Gastrocnemius medialis (tissue), 4 donors: ENCODE measurements at regions not wholly inside any gene's neighbourhood (a gene's known extent, or its start where the extent isn't known, plus 50 kb on each side); places are given as distances from the start of the nearest gene placed in this dataset.

Experiments used
- ATAC-seq, 2 donors: fragments of 150-250 bp; one replicate each; pipeline ENCODE4 v1.9.1; 2016
- DNase-seq, 2 donors: peaks; one replicate each; pipeline ENCODE4 v3.0.0-alpha.2; 2019
- H3K27ac ChIP-seq, 4 donors: fragments of 200-600 bp; sonication (generic); 1 replicate in 1 of 4; 2 replicates in 3 of 4; pipeline ENCODE4 v1.5.1; 2016 to 2018; ENCODE audit warnings: mild to moderate bottlenecking in 2 of 4, moderate library complexity in 1 of 4
- H3K27me3 ChIP-seq, 3 donors: fragments of 200-600 bp; sonication (generic) in 2 of 3; 1 replicate in 1 of 3; 2 replicates in 2 of 3; pipeline versions ENCODE4 v1.5.1 to v1.6.0; 2016 to 2019; ENCODE audit warnings: mild to moderate bottlenecking in 1 of 3, moderate library complexity in 1 of 3
- H3K36me3 ChIP-seq, 2 donors: fragments of 200-600 bp; sonication (generic) in 1 of 2; one replicate each; pipeline ENCODE4 v1.5.1; 2017 to 2018
- H3K4me1 ChIP-seq, 2 donors: fragments of 200-600 bp; sonication (generic) in 1 of 2; one replicate each; pipeline ENCODE4 v1.5.1; 2016 to 2017; ENCODE audit warnings: mild to moderate bottlenecking in 2 of 2
- H3K4me3 ChIP-seq, 4 donors: fragments of 200-600 bp; sonication (generic) in 3 of 4; 1 replicate in 1 of 4; 2 replicates in 3 of 4; pipeline ENCODE4 v1.5.1; 2016 to 2019; ENCODE audit warnings: mild to moderate bottlenecking in 2 of 4
- H3K9me3 ChIP-seq, 3 donors: fragments of 200-600 bp; sonication (generic) in 2 of 3; 1 replicate in 1 of 3; 2 replicates in 2 of 3; pipeline ENCODE4 v1.5.1; 2016 to 2019
- POLR2A ChIP-seq, 2 donors: fragments of 450-650 bp; IDR thresholded peaks; one replicate each; pipeline ENCODE4 v1.6.1; 2017; ENCODE audit warnings: antibody characterized with exemption in 2 of 2, mild to moderate bottlenecking in 2 of 2, moderate library complexity in 2 of 2
- in situ Hi-C, 4 donors: fragments of 200-750 bp; cut with MboI; loops; one replicate each; pipeline versions ENCODE4 v1.15.0 to v1.8.0; 2017; ENCODE audit warnings: low sequenced_read_pairs in 4 of 4
- intact Hi-C: fragments of 100-400 bp; cut with DNase I; formaldehyde crosslinking; loops from one replicate; pipeline ENCODE4 v1.15.1; 2023; ENCODE audit warnings: low total_unique reads
- TF ChIP-seq, protein P1 (sequence below), 5 experiments: fragments of 450-650 bp in 3 of 5; fragments of 200-600 bp in 2 of 5; sonication (generic) in 2 of 5; IDR thresholded peaks in 4 of 5; conservative IDR thresholded peaks in 1 of 5; 1 replicate in 4 of 5; 2 replicates in 1 of 5; pipeline ENCODE4 v1.5.1; 2016 to 2019; ENCODE audit warnings: antibody characterized with exemption in 5 of 5, mild to moderate bottlenecking in 3 of 5, moderate library complexity in 3 of 5

GRCh38 chr1:66435541-66435940 lies 98.4 kb upstream of the SGIP1 start:
- DNase-seq (no peak), ATAC-seq (no peak)
- TF ChIP-seq POLR2A (IDR thresholded peaks at IDR 0.05), result no peak
- TF ChIP-seq, protein P1, sequence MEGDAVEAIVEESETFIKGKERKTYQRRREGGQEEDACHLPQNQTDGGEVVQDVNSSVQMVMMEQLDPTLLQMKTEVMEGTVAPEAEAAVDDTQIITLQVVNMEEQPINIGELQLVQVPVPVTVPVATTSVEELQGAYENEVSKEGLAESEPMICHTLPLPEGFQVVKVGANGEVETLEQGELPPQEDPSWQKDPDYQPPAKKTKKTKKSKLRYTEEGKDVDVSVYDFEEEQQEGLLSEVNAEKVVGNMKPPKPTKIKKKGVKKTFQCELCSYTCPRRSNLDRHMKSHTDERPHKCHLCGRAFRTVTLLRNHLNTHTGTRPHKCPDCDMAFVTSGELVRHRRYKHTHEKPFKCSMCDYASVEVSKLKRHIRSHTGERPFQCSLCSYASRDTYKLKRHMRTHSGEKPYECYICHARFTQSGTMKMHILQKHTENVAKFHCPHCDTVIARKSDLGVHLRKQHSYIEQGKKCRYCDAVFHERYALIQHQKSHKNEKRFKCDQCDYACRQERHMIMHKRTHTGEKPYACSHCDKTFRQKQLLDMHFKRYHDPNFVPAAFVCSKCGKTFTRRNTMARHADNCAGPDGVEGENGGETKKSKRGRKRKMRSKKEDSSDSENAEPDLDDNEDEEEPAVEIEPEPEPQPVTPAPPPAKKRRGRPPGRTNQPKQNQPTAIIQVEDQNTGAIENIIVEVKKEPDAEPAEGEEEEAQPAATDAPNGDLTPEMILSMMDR (IDR thresholded peaks at IDR 0.05 in 4 of 5, conservative IDR thresholded peaks at IDR 0.05 in 1 of 5), result no peak
- H3K4me1 ChIP-seq, result no peaks in the 10 kb centered on the region
- no peaks in the 10 kb centered on the region for H3K36me3 ChIP-seq
- intact Hi-C loops, result no loop called here
- peaks cover 0 to 10% (median 4%) of the 10 kb centered on the region in 3 donors for H3K9me3 ChIP-seq
- in situ Hi-C loops, result no loop called here
- no peaks in the 10 kb centered on the region for H3K27me3 ChIP-seq
- no peak overlapping the region for H3K27ac ChIP-seq
- H3K4me3 ChIP-seq, result no peak overlapping the region

DNA sequence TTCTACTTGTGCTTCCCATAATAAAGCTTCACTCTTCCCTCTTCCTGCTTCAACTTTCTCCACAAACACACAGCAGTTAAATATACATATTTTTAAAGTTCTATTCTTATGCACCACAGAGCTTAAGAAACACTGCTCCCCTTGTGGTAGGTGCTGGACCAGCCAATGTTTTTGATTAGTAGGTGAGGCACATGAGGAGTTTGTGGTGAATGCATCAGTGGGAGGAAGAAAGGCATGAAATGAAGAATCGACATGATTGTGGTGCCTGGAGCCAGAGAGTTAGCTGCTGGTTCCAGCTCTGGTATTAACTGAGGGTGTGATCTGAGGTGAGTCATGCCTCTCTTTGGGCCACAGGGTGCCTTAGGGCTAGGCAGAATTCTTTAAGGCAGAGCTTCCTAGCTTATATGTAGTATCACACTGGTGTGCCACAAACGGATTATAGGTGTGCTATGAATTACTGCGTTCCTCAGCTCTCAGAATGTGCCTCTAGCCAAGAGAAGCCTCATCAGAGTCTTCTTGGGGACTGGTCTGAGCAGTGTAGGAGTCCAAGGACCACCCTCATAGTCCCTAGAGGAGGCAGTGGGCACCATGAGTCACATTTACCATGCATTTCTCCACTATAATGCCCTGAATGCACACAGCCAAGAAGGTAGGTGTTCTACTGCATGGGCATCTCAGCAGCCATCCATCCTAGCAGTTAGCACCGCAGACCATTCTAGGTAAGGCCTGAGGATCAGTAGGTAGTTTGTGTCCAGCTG lies 97.4 kb upstream of the SGIP1 start:
- no peak for TF ChIP-seq POLR2A (IDR thresholded peaks at IDR 0.05)
- TF ChIP-seq, protein P1 (IDR thresholded peaks at IDR 0.05 in 4 of 5, conservative IDR thresholded peaks at IDR 0.05 in 1 of 5), result no peak
- in situ Hi-C loops, result no loop called here
- no peaks in the 10 kb centered on the region for H3K27me3 ChIP-seq
- H3K4me1 ChIP-seq, result no peaks in the 10 kb centered on the region
- no peak overlapping the region for H3K27ac ChIP-seq
- DNase-seq, result no peak
- no peak overlapping the region for H3K4me3 ChIP-seq
- peaks cover 0 to 4% (median 0%) of the 10 kb centered on the region in 3 donors for H3K9me3 ChIP-seq
- H3K36me3 ChIP-seq, result no peaks in the 10 kb centered on the region
- ATAC-seq, result no peak
- intact Hi-C loops, result no loop called here

GRCh38 chr1:66437136-66437401 lies 96.9 kb upstream of the SGIP1 start:
- Histone ChIP-seq H3K4me3 (no peak overlapping the region), H3K4me1 (no peaks in the 10 kb centered on the region), H3K27ac (no peak overlapping the region), H3K36me3 (no peaks in the 10 kb centered on the region), H3K27me3 (no peaks in the 10 kb centered on the region), H3K9me3 (no peaks in the 10 kb centered on the region)
- in situ Hi-C loops (no loop called here), intact Hi-C loops (no loop called here)
- no peak for TF ChIP-seq POLR2A (IDR thresholded peaks at IDR 0.05)
- TF ChIP-seq, protein P1 (IDR thresholded peaks at IDR 0.05 in 4 of 5, conservative IDR thresholded peaks at IDR 0.05 in 1 of 5), result no peak
- DNase-seq, result no peak
- no peak for ATAC-seq

DNA sequence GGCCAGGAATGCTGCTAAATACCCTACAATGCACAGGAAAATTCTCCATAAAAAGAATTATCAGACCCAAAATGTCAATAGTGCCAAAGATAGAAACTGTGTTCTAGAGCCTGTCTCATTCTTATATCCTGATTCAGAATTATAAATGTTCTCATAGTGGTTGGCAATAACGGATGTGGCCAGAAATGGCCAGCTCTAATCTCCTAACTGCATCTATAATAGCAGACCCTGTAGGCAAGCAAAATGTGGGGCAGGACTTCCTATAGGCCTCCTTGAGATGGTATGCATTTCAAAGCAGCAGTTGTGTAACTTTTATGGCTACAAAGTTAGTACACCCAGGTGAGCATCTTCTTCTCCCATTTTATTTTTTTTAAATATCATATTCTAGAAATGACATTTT lies 95.9 kb upstream of the SGIP1 start:
- H3K36me3 ChIP-seq, result no peaks in the 10 kb centered on the region
- H3K27ac ChIP-seq, result no peak overlapping the region
- H3K9me3 ChIP-seq, result no peaks in the 10 kb centered on the region
- H3K4me3 ChIP-seq, result no peak overlapping the region
- TF ChIP-seq, protein P1 (IDR thresholded peaks at IDR 0.05 in 4 of 5, conservative IDR thresholded peaks at IDR 0.05 in 1 of 5), result no peak
- TF ChIP-seq POLR2A (IDR thresholded peaks at IDR 0.05), result no peak
- H3K4me1 ChIP-seq, result no peaks in the 10 kb centered on the region
- in situ Hi-C loops (no loop called here), intact Hi-C loops (no loop called here)
- DNase-seq (no peak), ATAC-seq (no peak)
- no peaks in the 10 kb centered on the region for H3K27me3 ChIP-seq

- in situ Hi-C loops, result no loop called here
- Histone ChIP-seq H3K4me3 (no peak overlapping the region), H3K27me3 (no peaks in the 10 kb centered on the region), H3K36me3 (no peaks in the 10 kb centered on the region), H3K9me3 (no peaks in the 10 kb centered on the region), H3K4me1 (no peaks in the 10 kb centered on the region), H3K27ac (no peak overlapping the region)
- TF ChIP-seq POLR2A (IDR thresholded peaks at IDR 0.05), result no peak
- TF ChIP-seq, protein P1 (IDR thresholded peaks at IDR 0.05 in 4 of 5, conservative IDR thresholded peaks at IDR 0.05 in 1 of 5), result no peak
- ATAC-seq (no peak), DNase-seq (no peak)
- intact Hi-C loops, result no loop called here
Observed at GRCh38 chr1:66438501-66438900, 95.5 kb upstream of the SGIP1 start.
